GM21619 (cell line): ENCODE measurements at regions not wholly inside any gene's neighbourhood (a gene's known extent, or its start where the extent isn't known, plus 50 kb on each side); places are given as distances from the start of the nearest gene placed in this dataset.
"Not testable (repeated sequence)": the region's sequence is repeated elsewhere in the genome, so short reads cannot be mapped to it uniquely, and the experiment has no call there.

ENCODE experiments used
- ATAC-seq: cut with Tn5 transposase; IDR thresholded peaks from one replicate; pipeline ENCODE4 v1.9.1; 2021; ENCODE audit not compliant: unreplicated experiment

- no peak for ATAC-seq
These were observed 99.7 kb upstream of the CTDP1 start for GRCh38 chr18:79579807-79580497.

- no peak for ATAC-seq
These were observed 99.0 kb upstream of the CTDP1 start for GRCh38 chr18:79580498-79581171.

- no peak for ATAC-seq
These were observed 98.2 kb upstream of the CTDP1 start for GRCh38 chr18:79581406-79581805.

- no peak for ATAC-seq
These were observed 97.7 kb upstream of the CTDP1 start for GRCh38 chr18:79581911-79582310.

GRCh38 chr18:79582978-79583377 is 96.6 kb upstream of the CTDP1 start:
- ATAC-seq: no peak

- no peak for ATAC-seq
These were observed 96.2 kb upstream of the CTDP1 start for GRCh38 chr18:79583426-79583825.

- no peak for ATAC-seq
These were observed 95.6 kb upstream of the CTDP1 start for GRCh38 chr18:79583984-79584401.

GRCh38 chr18:79584491-79585394 is 94.9 kb upstream of the CTDP1 start:
- ATAC-seq: no peak

- no peak for ATAC-seq
These were observed 93.9 kb upstream of the CTDP1 start for GRCh38 chr18:79585395-79586370.

GRCh38 chr18:79586436-79587225 is 93.0 kb upstream of the CTDP1 start:
- no peak for ATAC-seq

- no peak for ATAC-seq
These were observed 92.3 kb upstream of the CTDP1 start for GRCh38 chr18:79587226-79587741.

- ATAC-seq: no peak
These were observed 91.6 kb upstream of the CTDP1 start for GRCh38 chr18:79587779-79588635.

GRCh38 chr18:79588636-79589481 is 90.7 kb upstream of the CTDP1 start:
- no peak for ATAC-seq

GRCh38 chr18:79589601-79590091 is 90.0 kb upstream of the CTDP1 start:
- ATAC-seq: no peak

GRCh38 chr18:79590191-79591031 is 89.2 kb upstream of the CTDP1 start:
- ATAC-seq: no peak

GRCh38 chr18:79591032-79591308 is 88.6 kb upstream of the CTDP1 start:
- ATAC-seq: no peak

GRCh38 chr18:79592684-79593083 is 86.9 kb upstream of the CTDP1 start:
- ATAC-seq: not testable (repeated sequence)
